ENCODE measurements at regions not wholly inside any gene's neighbourhood (a gene's known extent, or its start where the extent isn't known, plus 50 kb on each side); places are given as distances from the start of the nearest gene placed in this dataset.
"Not testable (repeated sequence)": the region's sequence is repeated elsewhere in the genome, so short reads cannot be mapped to it uniquely, and the experiment has no call there.

DNA sequence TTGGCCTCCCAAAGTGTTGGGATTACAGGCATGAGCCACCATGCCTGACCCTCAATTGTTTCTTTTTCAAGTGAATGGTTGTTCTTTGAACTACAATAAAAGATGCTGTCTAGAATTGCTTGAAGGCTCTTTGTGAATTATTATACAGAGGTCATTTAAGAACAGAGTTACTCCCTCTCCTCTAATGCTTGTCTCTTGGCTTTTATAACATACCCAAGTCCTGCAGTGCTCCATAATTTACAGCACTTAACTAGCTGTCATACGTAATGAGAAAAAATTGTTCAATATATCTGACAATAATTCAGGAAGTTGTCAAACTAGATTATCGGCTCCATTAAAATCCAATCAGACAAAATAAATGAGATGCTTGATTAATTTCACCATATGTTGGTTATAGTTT is 823.0 kb upstream of the ATXN7L3B start:
- TF ChIP-seq, protein P1, sequence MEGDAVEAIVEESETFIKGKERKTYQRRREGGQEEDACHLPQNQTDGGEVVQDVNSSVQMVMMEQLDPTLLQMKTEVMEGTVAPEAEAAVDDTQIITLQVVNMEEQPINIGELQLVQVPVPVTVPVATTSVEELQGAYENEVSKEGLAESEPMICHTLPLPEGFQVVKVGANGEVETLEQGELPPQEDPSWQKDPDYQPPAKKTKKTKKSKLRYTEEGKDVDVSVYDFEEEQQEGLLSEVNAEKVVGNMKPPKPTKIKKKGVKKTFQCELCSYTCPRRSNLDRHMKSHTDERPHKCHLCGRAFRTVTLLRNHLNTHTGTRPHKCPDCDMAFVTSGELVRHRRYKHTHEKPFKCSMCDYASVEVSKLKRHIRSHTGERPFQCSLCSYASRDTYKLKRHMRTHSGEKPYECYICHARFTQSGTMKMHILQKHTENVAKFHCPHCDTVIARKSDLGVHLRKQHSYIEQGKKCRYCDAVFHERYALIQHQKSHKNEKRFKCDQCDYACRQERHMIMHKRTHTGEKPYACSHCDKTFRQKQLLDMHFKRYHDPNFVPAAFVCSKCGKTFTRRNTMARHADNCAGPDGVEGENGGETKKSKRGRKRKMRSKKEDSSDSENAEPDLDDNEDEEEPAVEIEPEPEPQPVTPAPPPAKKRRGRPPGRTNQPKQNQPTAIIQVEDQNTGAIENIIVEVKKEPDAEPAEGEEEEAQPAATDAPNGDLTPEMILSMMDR (IDR thresholded peaks at IDR 0.05; ENCODE audit: low read depth, low read length, poor library complexity, severe bottlenecking): no peak
- no peak for TF ChIP-seq EZH2phosphoT487 (IDR thresholded peaks at IDR 0.05; ENCODE audit: borderline replicate concordance, low read length)
- Histone ChIP-seq H3K9me2 (replicated peaks; ENCODE audit: control insufficient read depth, low read length) (no peaks in the 10 kb centered on the region), H3F3A (ENCODE audit: control insufficient read depth, insufficient read depth) (no peaks in the 10 kb centered on the region), H3K4me1 (ENCODE audit: control insufficient read depth, low read length) (no peaks in the 10 kb centered on the region), H3K36me3 (ENCODE audit: control insufficient read depth, low read length) (no peaks in the 10 kb centered on the region), H3K27ac (ENCODE audit: low read depth, low read length) (no peak overlapping the region), H3K27me3 (ENCODE audit: control insufficient read depth, low read length) (no peaks in the 10 kb centered on the region), H4K20me1 (ENCODE audit: control insufficient read depth, insufficient read depth, low read depth, low read length) (no peaks in the 10 kb centered on the region), H3K4me2 (ENCODE audit: low read length) (no peak overlapping the region), H3K4me3 (ENCODE audit: low read length) (no peak overlapping the region), H3K79me2 (ENCODE audit: control insufficient read depth, low read length) (no peaks in the 10 kb centered on the region), H3K9me3 (ENCODE audit: control insufficient read depth, insufficient read depth, low read length) (no peaks in the 10 kb centered on the region)

DNA sequence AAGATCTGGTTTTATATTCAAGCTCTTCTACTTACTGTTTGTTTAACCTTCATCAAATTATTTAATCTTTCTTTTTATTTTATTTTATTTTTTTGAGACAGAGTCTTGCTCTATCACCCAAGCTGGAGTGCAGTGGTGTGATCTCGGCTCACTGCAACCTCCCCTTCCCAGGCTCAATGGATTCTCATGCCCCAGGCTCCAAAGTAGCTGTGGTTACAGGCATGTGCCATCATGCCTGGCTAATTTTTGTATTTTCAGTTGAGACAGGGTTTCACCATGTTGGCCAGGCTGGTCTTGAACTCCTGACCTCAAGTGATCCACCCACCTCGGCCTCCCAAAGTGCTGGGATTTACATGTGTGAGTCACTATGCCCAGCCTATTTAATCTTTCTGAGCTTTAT is 821.5 kb upstream of the ATXN7L3B start:
- H3K79me2 ChIP-seq (ENCODE audit: control insufficient read depth, low read length); H3K4me3 ChIP-seq (ENCODE audit: low read length); H3K9me3 ChIP-seq (ENCODE audit: control insufficient read depth, insufficient read depth, low read length); H3K9me2 ChIP-seq (replicated peaks; ENCODE audit: control insufficient read depth, low read length); H4K20me1 ChIP-seq (ENCODE audit: control insufficient read depth, insufficient read depth, low read depth, low read length); H3K27me3 ChIP-seq (ENCODE audit: control insufficient read depth, low read length); H3K36me3 ChIP-seq (ENCODE audit: control insufficient read depth, low read length); H3K4me2 ChIP-seq (ENCODE audit: low read length); H3K4me1 ChIP-seq (ENCODE audit: control insufficient read depth, low read length); H3K27ac ChIP-seq (ENCODE audit: low read depth, low read length); H3F3A ChIP-seq (ENCODE audit: control insufficient read depth, insufficient read depth): not testable (repeated sequence)

DNA sequence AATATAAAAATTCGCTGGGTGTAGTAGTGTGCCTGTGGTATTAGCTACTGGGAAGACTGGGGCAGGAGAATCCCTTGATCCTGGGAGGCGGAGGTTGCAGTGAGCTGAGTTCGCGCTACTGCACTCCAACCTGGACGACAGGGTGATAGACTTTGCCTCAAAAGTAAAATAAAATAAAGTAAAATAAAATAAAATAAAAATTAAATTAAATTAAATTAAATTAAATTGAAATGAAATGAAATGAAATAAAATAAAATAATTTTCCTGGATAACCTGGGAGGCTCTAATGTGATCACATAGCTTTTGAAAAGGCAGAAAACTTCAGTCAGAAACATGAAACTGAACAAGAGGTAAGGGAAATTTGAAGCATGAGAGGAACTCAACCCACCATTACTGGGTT is 818.4 kb upstream of the ATXN7L3B start:
- Histone ChIP-seq H3F3A (ENCODE audit: control insufficient read depth, insufficient read depth) (no peaks in the 10 kb centered on the region), H3K4me3 (ENCODE audit: low read length) (no peak overlapping the region), H3K27me3 (ENCODE audit: control insufficient read depth, low read length) (no peaks in the 10 kb centered on the region), H4K20me1 (ENCODE audit: control insufficient read depth, insufficient read depth, low read depth, low read length) (no peaks in the 10 kb centered on the region), H3K9me2 (replicated peaks; ENCODE audit: control insufficient read depth, low read length) (no peaks in the 10 kb centered on the region), H3K79me2 (ENCODE audit: control insufficient read depth, low read length) (no peaks in the 10 kb centered on the region), H3K4me1 (ENCODE audit: control insufficient read depth, low read length) (no peaks in the 10 kb centered on the region), H3K27ac (ENCODE audit: low read depth, low read length) (no peak overlapping the region), H3K4me2 (ENCODE audit: low read length) (no peak overlapping the region), H3K36me3 (ENCODE audit: control insufficient read depth, low read length) (no peaks in the 10 kb centered on the region), H3K9me3 (ENCODE audit: control insufficient read depth, insufficient read depth, low read length) (no peaks in the 10 kb centered on the region)
- TF ChIP-seq, protein P1 (IDR thresholded peaks at IDR 0.05; ENCODE audit: low read depth, low read length, poor library complexity, severe bottlenecking): no peak
- no peak for TF ChIP-seq EZH2phosphoT487 (IDR thresholded peaks at IDR 0.05; ENCODE audit: borderline replicate concordance, low read length)

DNA sequence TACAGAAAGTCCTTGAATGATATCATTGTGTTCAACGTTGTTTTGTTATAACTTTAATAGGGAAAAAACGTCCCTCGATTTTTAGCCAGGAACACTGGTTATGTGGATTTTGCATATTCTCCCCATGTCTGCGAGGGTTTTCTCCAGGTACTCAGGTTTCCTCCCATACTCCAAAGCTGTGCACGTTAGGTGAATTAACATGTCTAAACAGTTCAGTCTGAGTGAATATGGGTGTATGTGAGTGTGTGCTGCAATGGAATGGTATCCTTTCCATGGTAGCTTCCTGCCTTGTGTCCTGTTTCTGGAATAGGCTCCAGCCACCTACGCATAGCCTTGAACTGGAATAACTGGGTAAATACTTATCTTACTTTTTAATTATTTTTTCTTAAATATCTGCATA is 810.8 kb upstream of the ATXN7L3B start:
- Histone ChIP-seq H3K36me3 (ENCODE audit: control insufficient read depth, low read length) (no peaks in the 10 kb centered on the region), H3K4me3 (ENCODE audit: low read length) (no peak overlapping the region), H3K9me2 (replicated peaks; ENCODE audit: control insufficient read depth, low read length) (no peaks in the 10 kb centered on the region), H3K4me2 (ENCODE audit: low read length) (no peak overlapping the region), H3K79me2 (ENCODE audit: control insufficient read depth, low read length) (no peaks in the 10 kb centered on the region), H4K20me1 (ENCODE audit: control insufficient read depth, insufficient read depth, low read depth, low read length) (no peaks in the 10 kb centered on the region), H3K27ac (ENCODE audit: low read depth, low read length) (no peak overlapping the region), H3K9me3 (ENCODE audit: control insufficient read depth, insufficient read depth, low read length) (no peaks in the 10 kb centered on the region), H3F3A (ENCODE audit: control insufficient read depth, insufficient read depth) (no peaks in the 10 kb centered on the region), H3K4me1 (ENCODE audit: control insufficient read depth, low read length) (no peaks in the 10 kb centered on the region), H3K27me3 (ENCODE audit: control insufficient read depth, low read length) (no peaks in the 10 kb centered on the region)
- no peak for TF ChIP-seq EZH2phosphoT487 (IDR thresholded peaks at IDR 0.05; ENCODE audit: borderline replicate concordance, low read length)
- TF ChIP-seq, protein P1 (IDR thresholded peaks at IDR 0.05; ENCODE audit: low read depth, low read length, poor library complexity, severe bottlenecking): no peak

Measured in DOHH2 (cell line).